OCI-LY1 (cell line): ENCODE measurements at regions not wholly inside any gene's neighbourhood (a gene's known extent, or its start where the extent isn't known, plus 50 kb on each side); places are given as distances from the start of the nearest gene placed in this dataset.

Experiments
- CTCF ChIP-seq: fragments of 200-600 bp; sonication (generic), shearing (Covaris generic); IDR thresholded peaks from 2 replicates; pipeline ENCODE4 v1.5.1; 2017; ENCODE audit warnings: mild to moderate bottlenecking, antibody characterized with exemption, low read length, moderate library complexity, mixed read lengths
- EZH2 ChIP-seq: fragments of 200-600 bp; sonication (generic), shearing (Covaris generic); IDR thresholded peaks from 2 replicates; pipeline ENCODE4 v1.8.0; 2017; ENCODE audit warnings: borderline replicate concordance, mixed run types, mild to moderate bottlenecking, antibody characterized with exemption, low read length, moderate library complexity, mixed read lengths

GRCh38 chr4:144363890-144364289, 223.4 kb upstream of the GYPA start:
- no peak for TF ChIP-seq CTCF
- no peak for TF ChIP-seq EZH2
